ENCODE measurements at regions not wholly inside any gene's neighbourhood (a gene's known extent, or its start where the extent isn't known, plus 50 kb on each side); places are given as distances from the start of the nearest gene placed in this dataset.

- Mint-ChIP-seq H3K9me3 (peaks cover 9% of the 10 kb centered on the region), H3K4me3 (no peak overlapping the region), H3K4me1 (no peaks in the 10 kb centered on the region), H3K27me3 (peaks cover 7% of the 10 kb centered on the region), H3K36me3 (ENCODE audit: low read depth) (no peaks in the 10 kb centered on the region), H3K27ac (no peak overlapping the region)
- DNase-seq (no peak), ATAC-seq (no peak)
Observed at GRCh38 chr18:75936862-75937261, 509.4 kb upstream of the SMIM21 start.

- Mint-ChIP-seq H3K4me3 (no peak overlapping the region), H3K9me3 (peaks cover 6% of the 10 kb centered on the region), H3K27me3 (peaks cover 9% of the 10 kb centered on the region), H3K27ac (no peak overlapping the region), H3K36me3 (ENCODE audit: low read depth) (no peaks in the 10 kb centered on the region), H3K4me1 (no peaks in the 10 kb centered on the region)
- DNase-seq (no peak), ATAC-seq (no peak)
Observed at GRCh38 chr18:75931079-75931478, 503.6 kb upstream of the SMIM21 start.

GRCh38 chr18:75928706-75929105 is 501.2 kb upstream of the SMIM21 start:
- peaks cover 2% of the 10 kb centered on the region for H3K27me3 Mint-ChIP-seq
- no peak for DNase-seq
- H3K9me3 Mint-ChIP-seq: no peaks in the 10 kb centered on the region
- H3K4me1 Mint-ChIP-seq: no peaks in the 10 kb centered on the region
- no peak for ATAC-seq
- no peak overlapping the region for H3K4me3 Mint-ChIP-seq
- H3K36me3 Mint-ChIP-seq (ENCODE audit: low read depth): no peaks in the 10 kb centered on the region
- no peak overlapping the region for H3K27ac Mint-ChIP-seq

- no peak for DNase-seq
- Mint-ChIP-seq H3K27ac (no peak overlapping the region), H3K9me3 (no peaks in the 10 kb centered on the region), H3K4me1 (no peaks in the 10 kb centered on the region), H3K36me3 (ENCODE audit: low read depth) (no peaks in the 10 kb centered on the region), H3K4me3 (no peak overlapping the region), H3K27me3 (peaks cover 4% of the 10 kb centered on the region)
- no peak for ATAC-seq
Observed at GRCh38 chr18:75927791-75928190, 500.3 kb upstream of the SMIM21 start.

GRCh38 chr18:75926811-75927210 is 499.3 kb upstream of the SMIM21 start:
- Mint-ChIP-seq H3K9me3 (no peaks in the 10 kb centered on the region), H3K36me3 (ENCODE audit: low read depth) (no peaks in the 10 kb centered on the region), H3K4me3 (no peak overlapping the region), H3K27me3 (peaks cover 4% of the 10 kb centered on the region), H3K4me1 (no peaks in the 10 kb centered on the region), H3K27ac (no peak overlapping the region)
- no peak for DNase-seq
- ATAC-seq: no peak

GRCh38 chr18:75923169-75923568 is 495.7 kb upstream of the SMIM21 start:
- Mint-ChIP-seq H3K4me3 (no peak overlapping the region), H3K9me3 (no peaks in the 10 kb centered on the region), H3K36me3 (ENCODE audit: low read depth) (no peaks in the 10 kb centered on the region), H3K27me3 (peaks cover 6% of the 10 kb centered on the region), H3K27ac (no peak overlapping the region), H3K4me1 (no peaks in the 10 kb centered on the region)
- no peak for ATAC-seq
- DNase-seq: no peak

- DNase-seq (no peak), ATAC-seq (peak; percentile 36)
- H3K27me3 Mint-ChIP-seq: peaks cover 19% of the 10 kb centered on the region
- no peak overlapping the region for H3K27ac Mint-ChIP-seq
- H3K36me3 Mint-ChIP-seq (ENCODE audit: low read depth): no peaks in the 10 kb centered on the region
- no peak overlapping the region for H3K4me3 Mint-ChIP-seq
- H3K4me1 Mint-ChIP-seq: no peaks in the 10 kb centered on the region
- no peaks in the 10 kb centered on the region for H3K9me3 Mint-ChIP-seq
Observed at GRCh38 chr18:75916624-75916982, 489.1 kb upstream of the SMIM21 start.

GRCh38 chr18:75915941-75916623 is 488.6 kb upstream of the SMIM21 start:
- DNase-seq: no peak
- H3K9me3 Mint-ChIP-seq: no peaks in the 10 kb centered on the region

GRCh38 chr18:75912829-75913228 is 485.3 kb upstream of the SMIM21 start:
- no peak for ATAC-seq
- Mint-ChIP-seq H3K27me3 (peaks cover 13% of the 10 kb centered on the region), H3K9me3 (no peaks in the 10 kb centered on the region), H3K4me1 (no peaks in the 10 kb centered on the region), H3K27ac (no peak overlapping the region), H3K4me3 (no peak overlapping the region), H3K36me3 (ENCODE audit: low read depth) (no peaks in the 10 kb centered on the region)
- no peak for DNase-seq

More at GRCh38 chr18:75915941-75916623, 488.6 kb upstream of the SMIM21 start:
- Mint-ChIP-seq H3K4me3 (no peak overlapping the region), H3K27me3 (peaks cover 19% of the 10 kb centered on the region), H3K4me1 (no peaks in the 10 kb centered on the region), H3K27ac (no peak overlapping the region), H3K36me3 (ENCODE audit: low read depth) (no peaks in the 10 kb centered on the region)
- ATAC-seq: no peak

GRCh38 chr18:75904416-75904815 is 476.9 kb upstream of the SMIM21 start:
- Mint-ChIP-seq H3K4me3 (no peak overlapping the region), H3K4me1 (no peaks in the 10 kb centered on the region), H3K36me3 (ENCODE audit: low read depth) (no peaks in the 10 kb centered on the region), H3K27me3 (no peaks in the 10 kb centered on the region), H3K9me3 (no peaks in the 10 kb centered on the region), H3K27ac (no peak overlapping the region)
- DNase-seq: no peak
- no peak for ATAC-seq

GRCh38 chr18:75898651-75899050 is 471.1 kb upstream of the SMIM21 start:
- no peaks in the 10 kb centered on the region for H3K4me1 Mint-ChIP-seq
- no peaks in the 10 kb centered on the region for H3K9me3 Mint-ChIP-seq
- H3K27me3 Mint-ChIP-seq: no peaks in the 10 kb centered on the region
- no peak for ATAC-seq
- no peaks in the 10 kb centered on the region for H3K36me3 Mint-ChIP-seq (ENCODE audit: low read depth)
- no peak overlapping the region for H3K4me3 Mint-ChIP-seq
- no peak overlapping the region for H3K27ac Mint-ChIP-seq
- DNase-seq: no peak

- no peaks in the 10 kb centered on the region for H3K9me3 Mint-ChIP-seq
- H3K36me3 Mint-ChIP-seq (ENCODE audit: low read depth): no peaks in the 10 kb centered on the region
- no peak for DNase-seq
- H3K27ac Mint-ChIP-seq: no peak overlapping the region
- H3K4me1 Mint-ChIP-seq: no peaks in the 10 kb centered on the region
- H3K27me3 Mint-ChIP-seq: no peaks in the 10 kb centered on the region
- no peak overlapping the region for H3K4me3 Mint-ChIP-seq
- ATAC-seq: no peak
Observed at GRCh38 chr18:75897386-75897785, 469.9 kb upstream of the SMIM21 start.

- H3K4me1 Mint-ChIP-seq: no peaks in the 10 kb centered on the region
- no peaks in the 10 kb centered on the region for H3K27me3 Mint-ChIP-seq
- H3K4me3 Mint-ChIP-seq: no peak overlapping the region
- ATAC-seq: no peak
- no peak for DNase-seq
- no peaks in the 10 kb centered on the region for H3K36me3 Mint-ChIP-seq (ENCODE audit: low read depth)
- H3K27ac Mint-ChIP-seq: no peak overlapping the region
- no peaks in the 10 kb centered on the region for H3K9me3 Mint-ChIP-seq
Observed at GRCh38 chr18:75896865-75897264, 469.4 kb upstream of the SMIM21 start.

GRCh38 chr18:75895135-75895534 is 467.6 kb upstream of the SMIM21 start:
- DNase-seq (no peak), ATAC-seq (no peak)
- Mint-ChIP-seq H3K36me3 (ENCODE audit: low read depth) (no peaks in the 10 kb centered on the region), H3K9me3 (no peaks in the 10 kb centered on the region), H3K27me3 (no peaks in the 10 kb centered on the region), H3K4me3 (no peak overlapping the region), H3K27ac (no peak overlapping the region), H3K4me1 (no peaks in the 10 kb centered on the region)

- H3K27ac Mint-ChIP-seq: no peak overlapping the region
- no peak overlapping the region for H3K4me3 Mint-ChIP-seq
- no peaks in the 10 kb centered on the region for H3K36me3 Mint-ChIP-seq (ENCODE audit: low read depth)
- DNase-seq (no peak), ATAC-seq (no peak)
- H3K9me3 Mint-ChIP-seq: no peaks in the 10 kb centered on the region
- peaks cover 2% of the 10 kb centered on the region for H3K27me3 Mint-ChIP-seq
- no peaks in the 10 kb centered on the region for H3K4me1 Mint-ChIP-seq
Observed at GRCh38 chr18:75884728-75885127, 457.2 kb upstream of the SMIM21 start.

- no peak overlapping the region for H3K27ac Mint-ChIP-seq
- H3K4me3 Mint-ChIP-seq: no peak overlapping the region
- H3K9me3 Mint-ChIP-seq: peaks cover 5% of the 10 kb centered on the region
- no peak for ATAC-seq
- no peaks in the 10 kb centered on the region for H3K36me3 Mint-ChIP-seq (ENCODE audit: low read depth)
- peaks cover 2% of the 10 kb centered on the region for H3K27me3 Mint-ChIP-seq
- no peak for DNase-seq
- no peaks in the 10 kb centered on the region for H3K4me1 Mint-ChIP-seq
Observed at GRCh38 chr18:75880925-75881504, 453.5 kb upstream of the SMIM21 start.

Measured in activated naive CD8-positive, alpha-beta T cell treated with anti-CD3 and anti-CD28 coated beads, Interleukin-2, amount 50 U/mL, for 24 hours (primary cell).